ENCODE measurements at regions not wholly inside any gene's neighbourhood (a gene's known extent, or its start where the extent isn't known, plus 50 kb on each side); places are given as distances from the start of the nearest gene placed in this dataset.
"Not testable (repeated sequence)": the region's sequence is repeated elsewhere in the genome, so short reads cannot be mapped to it uniquely, and the experiment has no call there.

DNA sequence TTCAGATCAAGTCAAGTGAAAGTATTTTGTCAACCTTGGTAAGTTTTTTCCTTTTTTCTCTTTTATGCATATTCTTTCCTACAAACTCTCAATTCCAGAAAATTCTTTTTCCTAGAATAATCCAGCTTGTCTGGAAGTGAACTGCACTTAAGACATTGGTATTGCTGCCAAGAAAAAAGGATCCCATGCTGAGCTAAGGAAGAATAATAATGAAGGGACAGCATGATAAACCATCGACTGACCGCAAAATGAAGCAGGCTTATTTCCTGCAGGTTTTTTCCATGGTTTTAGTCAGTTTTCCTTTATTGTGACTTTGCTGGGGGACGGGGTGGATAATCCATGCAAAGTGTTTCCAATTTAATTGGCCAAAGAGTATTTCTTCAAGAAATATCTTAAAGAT, 857.6 kb upstream of the SLC35B3 start:
- DNase-seq (ENCODE audit: low spot score), result no peak

DNA sequence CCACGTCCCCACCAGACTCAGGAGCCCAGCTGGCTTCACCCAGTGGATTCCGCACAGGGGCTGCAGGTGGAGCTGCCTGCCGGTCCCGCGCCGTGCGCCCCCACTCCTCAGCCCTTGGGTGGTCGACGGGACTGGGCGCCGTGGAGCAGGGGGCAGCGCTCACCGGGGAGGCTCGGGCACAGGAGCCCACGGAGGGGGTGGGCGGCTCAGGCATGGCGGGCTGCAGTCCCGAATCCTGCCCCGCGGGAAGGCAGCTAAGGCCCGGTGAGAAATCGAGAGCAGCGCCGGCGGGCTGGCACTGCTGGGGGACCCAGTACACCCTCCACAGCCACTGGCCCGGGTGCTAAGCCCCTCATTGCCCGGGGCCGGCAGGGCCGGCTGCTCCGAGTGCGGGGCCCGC, 855.0 kb upstream of the SLC35B3 start:
- not testable (repeated sequence) for DNase-seq (ENCODE audit: low spot score)

DNA sequence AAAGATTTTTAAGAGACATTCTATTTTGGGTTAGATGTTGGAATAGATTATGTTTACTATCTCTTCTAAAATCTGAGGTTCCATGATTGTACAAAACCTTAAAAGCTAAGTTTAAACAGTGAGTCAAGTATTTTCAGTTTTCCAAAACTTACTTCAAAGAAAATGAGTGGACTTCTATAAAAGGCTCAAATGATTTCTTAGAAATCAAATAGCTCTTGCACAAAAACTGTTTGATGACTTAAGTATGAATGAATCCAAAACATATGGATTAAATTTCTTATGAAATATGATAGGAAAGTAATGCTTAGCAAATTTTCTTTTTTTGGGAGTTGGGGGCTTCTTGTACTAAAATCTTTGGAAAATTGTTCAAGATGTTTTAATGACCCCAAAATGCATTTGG, 837.3 kb upstream of the SLC35B3 start:
- no peak for DNase-seq (ENCODE audit: low spot score)

DNA sequence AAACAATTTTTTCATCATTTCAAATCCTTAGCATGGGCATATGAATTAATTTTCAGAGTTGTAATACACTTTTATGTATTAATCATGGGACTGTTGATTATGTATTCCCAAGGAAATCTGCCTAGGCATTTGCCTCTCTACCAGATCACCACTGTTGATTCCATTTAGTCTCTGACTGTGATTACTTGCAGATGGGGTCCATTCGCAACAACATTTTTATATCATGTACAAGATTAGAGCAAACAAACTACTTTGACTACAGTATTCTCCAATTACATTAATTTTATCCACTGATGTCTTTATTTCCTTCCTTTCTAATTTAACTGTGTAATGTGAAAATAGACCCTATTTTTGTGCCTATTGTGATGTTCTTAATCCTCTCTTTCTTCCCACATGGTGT, 831.4 kb upstream of the SLC35B3 start:
- DNase-seq (ENCODE audit: low spot score), result no peak

DNA sequence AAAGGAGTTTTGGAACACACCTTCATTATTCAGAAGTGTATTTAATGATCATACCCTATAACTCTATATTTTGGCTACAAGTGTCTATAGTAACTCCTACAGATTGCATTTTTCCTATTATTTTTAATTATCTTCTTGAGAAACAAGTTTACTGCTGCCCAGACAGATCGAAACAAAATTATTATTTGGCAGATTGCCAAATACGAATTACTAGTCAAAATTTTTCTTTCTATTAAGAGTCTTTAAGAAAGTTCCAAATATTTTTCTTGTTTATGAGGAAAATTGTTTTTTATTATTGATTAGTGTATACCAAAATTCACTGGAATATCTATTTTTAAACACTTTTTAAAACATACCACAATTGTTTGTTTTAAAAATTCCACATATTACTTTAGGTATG, 821.9 kb upstream of the SLC35B3 start:
- no peak for DNase-seq (ENCODE audit: low spot score)

DNA sequence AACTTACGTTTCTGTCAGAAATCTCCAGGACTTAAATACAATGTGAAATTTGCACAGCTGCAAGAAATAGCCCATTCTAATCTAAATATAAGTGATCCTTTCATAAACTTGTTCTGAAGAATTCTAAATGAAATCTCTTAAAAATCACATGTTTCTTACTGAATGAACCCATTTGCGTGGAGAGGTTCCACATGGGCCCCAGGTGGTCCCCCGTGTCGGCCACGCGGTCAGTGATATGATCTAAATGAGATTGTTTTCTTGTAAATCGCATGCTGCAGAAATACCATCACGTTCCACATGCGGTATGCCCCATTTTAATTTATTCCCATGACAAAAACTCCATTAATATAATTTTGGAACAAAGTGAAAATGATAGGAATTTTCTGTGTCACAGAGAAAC, 818.9 kb upstream of the SLC35B3 start:
- no peak for DNase-seq (ENCODE audit: low spot score)

DNA sequence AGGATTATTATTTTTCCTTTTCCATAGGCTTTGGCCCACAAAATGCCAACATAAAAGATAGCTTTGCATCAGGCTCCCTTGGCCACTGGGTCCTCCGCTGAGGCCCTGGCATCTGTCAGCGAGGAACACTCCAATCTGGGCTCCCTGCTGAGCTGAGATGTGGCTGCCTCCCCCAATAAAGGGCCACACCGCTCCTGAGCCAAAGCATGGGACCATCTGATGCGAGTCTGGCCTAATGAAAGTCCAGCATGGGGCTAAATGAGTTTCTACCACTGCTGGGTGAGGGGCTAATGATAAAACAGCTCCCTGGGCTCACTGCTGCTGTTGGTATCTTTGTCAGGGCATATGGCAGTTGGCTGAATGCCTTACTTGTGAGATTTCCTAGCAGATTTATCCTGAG, 817.5 kb upstream of the SLC35B3 start:
- DNase-seq (ENCODE audit: low spot score), result no peak

DNA sequence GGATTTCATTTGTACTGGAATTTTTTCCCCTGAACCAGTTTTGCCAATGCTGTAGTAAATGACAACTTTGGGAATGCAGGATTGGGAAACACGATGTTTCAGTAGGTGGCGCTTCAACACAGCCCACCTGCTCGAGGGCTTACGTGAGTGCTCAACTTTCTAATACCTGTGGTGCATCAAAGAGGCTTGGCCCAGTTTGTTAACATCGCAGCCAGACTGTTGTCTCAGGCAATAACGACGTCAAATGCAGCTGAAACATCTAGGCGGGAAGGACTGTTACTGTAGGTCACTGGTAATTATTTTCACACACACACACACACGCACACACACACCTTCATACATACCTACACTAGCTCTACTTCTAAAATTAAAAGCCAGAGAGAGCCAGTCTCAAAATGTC, 815.5 kb upstream of the SLC35B3 start:
- no peak for DNase-seq (ENCODE audit: low spot score)

DNA sequence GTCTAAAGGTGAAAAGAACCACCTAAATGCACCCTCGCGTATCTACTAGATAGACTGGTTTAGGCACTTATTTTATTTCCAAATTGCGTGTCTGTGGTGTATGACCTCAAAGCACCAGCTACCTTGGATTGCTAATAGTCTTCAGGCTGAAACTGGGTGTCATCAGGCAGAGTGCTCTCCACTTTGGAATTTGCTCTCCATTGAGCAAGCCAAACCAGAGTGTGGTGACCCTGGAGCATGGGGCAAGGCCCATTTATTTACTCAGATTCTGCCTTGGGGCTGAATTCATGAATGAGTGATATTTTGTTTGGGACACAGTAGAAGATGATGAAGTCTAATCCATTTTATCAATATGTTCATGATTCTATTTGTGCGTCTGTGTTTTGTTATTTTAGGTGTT, 812.8 kb upstream of the SLC35B3 start:
- no peak for DNase-seq (ENCODE audit: low spot score)

DNA sequence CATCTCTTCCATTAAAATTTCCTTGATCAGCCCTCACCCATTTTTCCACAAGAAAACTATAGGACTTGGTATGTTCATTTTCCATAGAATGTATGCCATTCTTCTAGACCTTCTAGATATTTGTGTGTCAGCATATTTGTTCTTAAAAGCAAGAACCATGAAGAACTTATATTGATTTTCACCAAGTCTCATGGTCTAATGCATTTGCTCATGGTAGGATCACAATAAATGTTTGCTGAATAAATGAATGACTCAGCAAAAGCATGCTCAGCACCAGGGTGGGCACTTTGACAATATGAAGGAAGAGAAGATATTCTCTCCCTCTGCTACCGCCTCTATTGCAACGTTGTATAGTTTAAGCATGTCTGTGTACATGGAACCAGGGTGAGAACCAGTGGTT, 805.5 kb upstream of the SLC35B3 start:
- DNase-seq (ENCODE audit: low spot score), result no peak

DNA sequence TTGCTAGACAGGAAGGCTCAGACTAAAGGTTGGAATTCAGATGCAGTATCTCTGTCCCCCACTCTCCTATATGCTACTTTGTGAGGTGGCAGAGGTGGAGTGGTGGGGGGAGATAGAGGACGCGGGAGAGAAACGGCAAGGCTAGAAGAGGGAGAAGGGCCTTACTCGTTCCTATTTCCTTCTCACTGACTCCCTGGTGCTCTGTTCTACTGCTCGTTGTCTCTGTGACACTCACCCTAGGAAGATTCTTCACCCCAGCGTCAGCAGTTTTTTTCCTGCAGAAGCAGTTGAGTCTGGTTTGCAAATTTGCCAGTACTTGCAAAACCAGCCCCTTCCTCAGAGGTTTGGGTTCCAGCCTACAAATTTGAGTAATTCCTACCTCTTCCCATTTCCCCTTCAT, 801.1 kb upstream of the SLC35B3 start:
- no peak for DNase-seq (ENCODE audit: low spot score)

DNA sequence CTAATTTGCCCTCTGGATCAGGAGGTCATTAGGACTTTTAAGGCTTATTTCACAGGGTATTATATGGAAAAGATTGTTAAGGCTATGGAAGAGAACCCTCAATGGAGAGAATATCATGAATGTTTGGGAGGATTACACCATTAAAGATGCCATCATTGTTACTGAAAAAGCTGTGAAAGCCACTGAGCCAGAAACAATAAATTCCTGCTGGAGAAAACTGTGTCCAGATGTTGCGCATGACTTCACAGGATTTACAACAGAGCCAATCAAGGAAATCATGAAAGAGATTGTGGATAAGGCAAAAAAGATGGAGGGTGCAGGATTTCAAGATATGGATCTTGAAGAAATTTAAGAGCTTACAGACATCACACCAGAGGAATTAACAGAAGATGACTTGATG, 798.3 kb upstream of the SLC35B3 start:
- no peak for DNase-seq (ENCODE audit: low spot score)

DNA sequence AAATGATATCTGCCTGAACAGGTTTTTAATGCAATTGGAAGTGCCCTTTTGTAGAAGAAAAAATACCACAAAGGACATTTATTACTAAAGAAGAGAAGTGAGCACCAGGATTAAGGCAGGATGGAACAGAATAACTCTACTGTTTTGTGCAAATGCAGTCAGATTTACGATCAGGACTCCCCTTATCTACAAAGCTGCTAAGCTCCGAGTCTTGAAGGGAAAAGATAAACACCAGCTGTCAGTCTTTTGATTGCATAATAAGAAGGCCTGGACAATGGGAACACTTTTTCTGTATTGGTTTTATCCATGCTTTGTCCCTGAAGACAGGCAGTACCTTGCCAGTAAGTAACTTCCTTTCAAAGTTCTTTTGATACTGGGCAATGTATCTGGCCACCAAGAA, 797.9 kb upstream of the SLC35B3 start:
- DNase-seq (ENCODE audit: low spot score), result no peak

DNA sequence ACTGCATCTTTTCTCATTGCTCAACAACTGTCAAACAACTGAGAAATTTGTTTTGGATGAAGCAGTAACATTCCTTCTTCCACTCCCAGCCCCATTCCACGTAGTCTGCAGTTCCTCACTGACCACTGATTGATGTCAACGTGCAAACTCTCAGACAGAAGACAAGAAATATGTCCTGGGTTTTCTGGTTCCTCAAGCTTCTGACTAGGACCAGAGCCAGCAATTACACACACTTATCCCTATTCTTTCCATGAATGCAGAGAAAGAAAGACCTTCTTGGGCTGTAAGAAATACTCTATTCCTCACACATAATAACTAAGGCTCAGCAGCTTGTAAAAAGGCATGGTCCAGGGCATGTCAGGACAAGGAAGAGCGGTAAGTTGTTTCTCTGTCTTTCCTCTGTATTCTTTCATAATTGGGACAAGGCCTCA, 790.1 kb upstream of the SLC35B3 start:
- no peak for DNase-seq (ENCODE audit: low spot score)

DNA sequence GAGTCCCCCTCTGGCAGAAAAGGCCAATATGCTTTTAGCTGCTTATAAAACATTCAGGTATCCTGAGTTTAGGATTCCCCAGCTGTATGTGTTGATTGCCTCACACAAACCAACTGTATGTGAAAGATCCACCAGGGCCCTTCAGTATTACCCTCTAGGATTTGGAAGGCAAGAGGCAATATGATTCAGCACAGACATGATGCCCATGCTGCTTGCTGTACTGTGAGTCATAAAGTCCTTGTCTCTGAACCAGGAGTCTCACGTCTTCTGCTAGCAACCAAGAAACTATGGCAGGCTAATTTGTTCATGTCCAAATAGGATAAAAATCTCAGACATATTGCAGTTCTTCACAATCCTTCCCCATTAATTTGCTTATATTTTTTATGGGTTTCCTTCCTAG, 789.2 kb upstream of the SLC35B3 start:
- DNase-seq (ENCODE audit: low spot score), result no peak

DNA sequence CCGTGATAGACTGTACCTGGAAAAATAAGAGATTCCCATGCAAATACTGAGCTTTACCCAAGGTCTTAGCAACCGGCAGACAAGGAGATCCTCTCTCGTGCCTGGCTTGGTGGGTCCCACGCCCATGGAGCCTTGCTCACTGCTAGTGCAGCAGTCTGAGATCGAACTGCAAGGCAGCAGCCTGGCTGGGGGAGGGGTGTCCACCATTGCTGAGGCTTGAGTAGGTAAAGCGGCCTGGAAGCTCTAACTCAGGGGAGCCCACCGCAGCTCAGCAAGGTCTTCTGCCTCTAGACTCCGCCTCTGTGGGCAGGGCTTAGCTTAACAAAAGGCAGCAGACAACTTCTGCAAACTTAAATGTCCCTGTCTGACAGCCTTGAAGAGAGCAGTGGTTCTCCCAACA, 778.4 kb upstream of the SLC35B3 start:
- not testable (repeated sequence) for DNase-seq (ENCODE audit: low spot score)

DNA sequence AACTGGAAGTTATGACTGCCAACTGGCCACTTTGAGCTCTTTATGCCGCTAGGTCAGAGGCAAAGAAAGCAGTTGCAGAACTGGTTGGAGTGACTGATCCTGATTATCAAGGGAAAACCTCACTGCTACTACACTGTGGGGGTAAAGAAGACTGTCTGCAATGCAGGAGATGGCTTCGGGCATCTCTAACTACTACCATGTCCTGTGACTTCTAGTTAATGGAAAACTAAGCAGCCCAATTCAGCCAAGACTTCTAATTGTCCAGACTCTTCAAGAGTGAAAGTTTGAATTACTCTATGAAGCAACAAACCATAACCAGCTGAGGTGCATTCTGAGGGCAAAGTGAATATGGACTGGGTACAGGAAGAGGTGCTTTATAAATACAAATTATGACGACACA, 773.6 kb upstream of the SLC35B3 start:
- no peak for DNase-seq (ENCODE audit: low spot score)

DNA sequence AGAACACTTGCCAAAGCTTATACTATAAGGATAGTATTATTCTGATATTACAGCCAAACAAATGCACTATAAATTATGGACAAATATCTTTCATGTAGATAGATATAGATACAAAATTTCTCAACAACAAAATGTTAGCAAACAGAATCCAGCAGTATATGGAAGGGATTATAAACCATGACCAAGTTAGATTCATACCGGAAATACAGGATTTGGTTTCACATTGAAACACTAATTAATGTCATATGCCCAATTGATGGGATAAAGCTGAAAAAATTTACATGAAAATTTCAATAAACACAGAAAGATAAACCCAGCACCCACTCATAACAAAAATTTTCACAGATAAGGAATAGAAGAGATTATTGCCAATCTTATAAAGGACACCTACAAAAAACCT, 770.3 kb upstream of the SLC35B3 start:
- no peak for DNase-seq (ENCODE audit: low spot score)

DNA sequence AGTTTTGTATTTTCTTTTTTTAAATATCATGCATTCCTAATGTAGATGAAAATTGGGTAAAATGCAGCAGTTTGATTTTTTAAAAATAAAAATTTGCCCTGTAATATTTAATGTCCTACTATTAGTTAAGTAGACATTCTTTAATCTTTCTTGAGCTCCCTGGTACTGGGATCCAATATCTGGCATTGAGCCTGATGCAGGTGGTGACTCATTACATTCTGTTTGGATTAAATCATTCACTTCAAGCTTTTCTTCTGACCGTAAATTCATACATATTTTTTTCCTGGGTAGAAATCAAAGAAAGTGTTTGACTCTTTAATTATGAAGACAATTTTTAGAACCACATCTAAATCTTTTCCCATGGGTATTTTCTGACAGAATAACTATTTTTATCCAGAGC, 768.8 kb upstream of the SLC35B3 start:
- DNase-seq (ENCODE audit: low spot score), result no peak

DNA sequence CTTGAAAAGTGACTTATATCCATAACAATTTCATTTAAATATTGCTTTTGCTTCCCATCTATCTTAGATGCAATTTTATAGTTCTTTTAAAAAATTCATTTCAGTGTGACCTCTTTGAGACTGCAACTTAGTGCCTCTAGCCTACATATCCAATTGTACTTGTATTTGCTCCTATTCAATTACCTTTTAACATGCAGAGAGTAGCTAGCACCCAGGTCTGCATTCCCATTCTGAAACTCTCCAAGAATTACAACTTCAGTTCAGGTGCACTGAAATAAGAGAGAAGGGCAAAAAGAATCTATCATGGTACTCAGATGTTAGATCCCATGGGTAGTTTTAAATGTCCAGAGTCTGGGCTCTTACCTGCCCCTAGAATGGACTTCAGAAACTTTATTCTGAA, 765.4 kb upstream of the SLC35B3 start:
- DNase-seq (ENCODE audit: low spot score), result no peak

DNA sequence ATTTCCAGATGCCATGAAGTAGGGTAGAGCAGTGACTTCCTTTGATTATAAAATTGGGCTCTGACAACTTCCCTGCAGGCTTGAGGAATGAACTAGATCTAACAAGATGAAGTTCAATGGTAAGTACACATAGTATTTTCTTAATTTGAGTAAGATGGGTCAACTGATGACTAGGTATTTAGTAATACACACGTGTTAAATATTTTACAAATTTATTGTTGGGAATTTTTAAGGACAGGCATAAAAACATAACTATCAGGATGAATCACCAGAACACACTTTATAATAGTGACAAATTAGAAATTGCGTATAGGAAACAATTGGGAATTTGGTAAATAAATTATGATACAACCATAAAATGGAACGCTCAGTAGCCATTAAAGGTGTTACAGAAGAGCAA, 762.4 kb upstream of the SLC35B3 start:
- no peak for DNase-seq (ENCODE audit: low spot score)

DNA sequence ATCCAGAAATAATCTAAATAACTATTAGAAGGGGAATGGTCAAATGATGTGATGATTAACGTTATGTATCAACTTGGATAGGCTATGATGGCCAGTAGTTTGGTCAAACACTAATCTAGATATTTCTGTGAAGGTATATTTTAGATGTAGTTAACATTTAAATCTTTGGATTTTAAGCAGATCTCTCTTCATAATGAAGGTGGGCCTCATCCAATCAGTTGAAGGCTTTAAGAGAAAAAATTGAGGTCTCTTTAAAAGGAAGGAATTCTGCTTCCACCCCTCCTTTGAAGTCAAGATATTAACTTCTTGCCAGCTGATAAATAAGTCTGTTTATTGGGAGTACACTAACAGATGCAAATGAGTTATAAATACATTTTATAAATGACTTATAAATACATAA, 760.0 kb upstream of the SLC35B3 start:
- no peak for DNase-seq (ENCODE audit: low spot score)

DNA sequence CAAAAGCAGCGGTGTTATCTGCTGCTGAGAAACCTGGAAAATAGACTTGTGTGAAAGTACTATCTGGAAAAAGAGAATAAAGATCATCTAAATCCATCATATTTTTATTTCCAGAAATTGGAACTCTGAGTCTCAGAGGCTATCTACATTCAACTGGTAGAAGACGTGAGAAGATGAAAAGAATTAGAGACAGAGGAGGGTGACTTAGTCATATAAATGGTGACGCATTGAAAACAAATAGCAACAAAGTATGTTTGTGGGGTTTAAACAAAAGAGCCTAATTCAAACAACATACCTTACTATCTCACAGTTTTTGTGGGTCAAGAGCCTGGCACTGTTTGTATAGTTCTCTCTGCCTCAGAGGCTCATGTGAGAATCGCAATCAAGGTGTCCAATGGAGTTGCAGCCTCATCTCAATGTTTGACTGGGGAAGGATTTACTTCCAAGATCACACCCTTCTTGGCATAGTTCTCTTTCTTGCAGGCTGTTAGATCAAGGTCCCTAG, 757.1 kb upstream of the SLC35B3 start:
- no peak for DNase-seq (ENCODE audit: low spot score)

DNA sequence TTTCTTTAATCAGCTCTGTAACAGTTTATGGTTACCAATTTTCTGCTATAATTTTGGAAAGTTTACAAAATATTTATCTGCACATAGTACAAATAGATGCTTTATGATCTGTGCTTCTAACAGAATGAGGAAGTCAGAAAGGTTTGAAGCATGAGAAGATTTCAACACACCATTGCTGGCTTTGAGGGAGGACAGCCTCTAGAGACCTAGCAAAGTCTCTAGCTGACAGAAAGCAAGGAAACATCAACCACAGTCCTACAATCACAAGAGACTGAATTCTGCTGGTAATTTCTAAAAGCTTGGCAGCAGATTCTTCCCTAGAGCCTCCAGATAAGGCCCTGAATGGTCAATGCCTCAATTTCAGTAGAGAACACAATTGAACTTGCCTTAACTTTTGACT, 750.8 kb upstream of the SLC35B3 start:
- no peak for DNase-seq (ENCODE audit: low spot score)

DNA sequence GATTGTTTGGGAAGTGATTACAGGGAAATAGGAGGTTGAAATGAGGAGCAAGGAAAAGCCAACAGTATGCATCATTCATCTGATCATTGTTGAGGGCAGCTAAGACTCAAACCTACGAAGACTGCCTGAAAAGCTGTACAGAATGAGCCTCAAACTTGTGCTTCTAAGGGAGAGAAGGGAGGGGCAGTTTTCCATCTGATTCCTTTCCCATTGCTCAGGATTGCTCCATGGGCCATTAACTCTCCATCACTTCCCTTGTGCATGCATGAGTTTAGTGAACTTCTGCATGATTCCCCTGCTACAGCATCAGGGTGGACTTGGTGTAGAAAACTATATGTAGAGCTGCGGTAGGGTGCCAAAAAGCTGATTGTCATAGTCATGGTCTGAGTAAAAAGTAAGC, 742.7 kb upstream of the SLC35B3 start:
- no peak for DNase-seq (ENCODE audit: low spot score)

Data from germinal center (tissue), 1 donor.